HG03439 (cell line): ENCODE measurements at regions not wholly inside any gene's neighbourhood (a gene's known extent, or its start where the extent isn't known, plus 50 kb on each side); places are given as distances from the start of the nearest gene placed in this dataset.

Experiments used
- ATAC-seq: cut with Tn5 transposase; IDR thresholded peaks from one replicate; pipeline ENCODE4 v1.9.1; 2021; ENCODE audit warnings: mild to moderate bottlenecking, moderate library complexity; ENCODE audit not compliant: unreplicated experiment

- ATAC-seq, result no peak
These were observed 65.2 kb upstream of the MYCN start for GRCh38 chr2:15874854-15875804.

GRCh38 chr2:15875969-15876705, 64.2 kb upstream of the MYCN start:
- ATAC-seq, result no peak

GRCh38 chr2:15880226-15881119, 59.9 kb upstream of the MYCN start:
- no peak for ATAC-seq

- ATAC-seq, result no peak
These were observed 59.3 kb upstream of the MYCN start for GRCh38 chr2:15881120-15881433.

GRCh38 chr2:15881676-15882075, 58.7 kb upstream of the MYCN start:
- ATAC-seq, result no peak

- ATAC-seq, result no peak
These were observed 57.4 kb upstream of the MYCN start for GRCh38 chr2:15882761-15883497.

GRCh38 chr2:15883684-15884083, 56.7 kb upstream of the MYCN start:
- ATAC-seq, result no peak

GRCh38 chr2:15884790-15885189, 55.6 kb upstream of the MYCN start:
- ATAC-seq, result no peak

- no peak for ATAC-seq
These were observed 54.1 kb upstream of the MYCN start for GRCh38 chr2:15886231-15886630.

- ATAC-seq, result no peak
These were observed 50.8 kb upstream of the MYCN start for GRCh38 chr2:15889442-15890123.

- no peak for ATAC-seq
These were observed 50.1 kb upstream of the MYCN start for GRCh38 chr2:15890124-15890754.
